Activated CD8-positive, alpha-beta memory T cell treated with anti-CD3 and anti-CD28 coated beads, Interleukin-2, amount 50 U/mL, for 48 hours (primary cell): ENCODE measurements at regions not wholly inside any gene's neighbourhood (a gene's known extent, or its start where the extent isn't known, plus 50 kb on each side); places are given as distances from the start of the nearest gene placed in this dataset.

ENCODE experiments used
- DNase-seq: peaks from one replicate; pipeline ENCODE4 v3.0.0-alpha.2; 2020

- no peak for DNase-seq
Measured at GRCh38 chr16:55248494-55248893, 75.5 kb upstream of the IRX6 start.

DNA sequence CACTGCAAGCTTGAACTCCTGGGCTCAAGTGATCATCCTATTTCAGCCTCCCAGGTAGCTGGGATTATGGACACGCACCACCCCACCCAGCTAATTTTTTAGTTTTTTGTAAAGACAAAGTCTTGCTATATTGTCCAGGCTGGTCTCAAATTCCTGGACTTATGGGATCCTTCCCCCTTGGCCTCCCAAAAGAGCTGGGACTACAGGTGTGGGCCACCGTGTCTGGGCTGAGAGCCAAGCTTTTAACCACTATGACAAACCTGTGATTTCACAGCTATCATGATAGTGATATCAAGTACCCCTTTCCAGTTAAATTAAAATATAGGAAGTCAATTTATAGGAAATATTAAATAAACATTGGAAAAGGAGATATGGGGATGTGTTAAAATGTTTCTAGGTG, 74.6 kb upstream of the IRX6 start:
- DNase-seq: no peak

DNA sequence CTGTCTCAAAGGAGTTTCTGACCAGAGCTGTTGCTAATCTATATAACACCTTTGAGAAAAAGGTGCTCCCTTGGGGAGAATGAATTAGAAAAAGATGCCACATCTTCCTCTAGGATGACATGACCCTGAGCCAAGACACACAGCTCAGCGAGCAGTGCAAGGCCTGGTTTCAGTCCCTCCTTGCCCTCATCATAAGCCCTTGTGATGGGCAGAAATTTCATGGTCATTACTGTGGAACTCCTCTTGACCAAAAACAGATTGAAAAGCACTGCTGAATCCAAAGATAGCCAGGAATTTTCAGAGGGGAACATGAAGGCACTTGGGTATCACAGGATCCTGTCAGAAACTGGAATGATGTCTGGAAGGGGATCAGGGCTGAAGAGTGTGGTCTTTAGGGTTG, 74.1 kb upstream of the IRX6 start:
- DNase-seq: no peak

DNA sequence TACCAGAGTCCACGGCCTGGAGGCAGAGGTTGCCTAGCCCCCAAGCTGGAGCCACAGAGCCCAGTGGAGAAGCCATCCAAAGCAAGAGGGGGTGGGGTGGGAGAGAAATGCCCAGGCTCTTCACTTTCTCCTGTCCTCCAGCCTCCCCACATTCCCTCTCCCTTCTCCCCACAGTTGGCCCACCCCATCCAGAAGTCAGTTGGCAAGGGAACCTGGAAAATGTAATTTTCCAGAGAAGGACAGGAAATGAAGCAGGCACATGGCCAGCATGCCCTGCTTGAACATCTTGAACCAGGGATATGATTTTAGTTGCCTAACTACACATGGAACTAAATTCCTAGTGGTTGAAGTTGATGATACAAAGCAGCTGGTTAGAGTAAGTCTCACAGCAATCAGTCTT, 73.3 kb upstream of the IRX6 start:
- no peak for DNase-seq

DNA sequence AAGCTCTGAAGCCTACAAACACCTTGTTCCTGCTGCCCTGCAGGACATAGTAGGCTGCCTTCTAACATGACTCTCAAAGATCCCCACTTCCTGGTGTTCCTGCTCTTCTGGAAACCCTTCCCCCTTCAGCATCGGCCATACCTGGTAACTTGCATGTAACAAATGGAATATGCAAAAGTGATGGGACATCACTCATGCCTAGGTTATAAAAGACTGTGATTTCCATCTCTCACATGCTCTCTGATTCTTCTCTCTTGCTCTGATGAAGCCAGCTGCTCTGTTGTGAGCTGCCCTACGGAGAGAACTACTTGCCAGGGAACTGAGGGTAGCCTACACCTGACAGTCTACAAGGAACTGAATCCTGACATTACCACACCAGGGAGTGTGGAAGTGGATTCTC, 72.9 kb upstream of the IRX6 start:
- no peak for DNase-seq

GRCh38 chr16:55252577-55252976, 71.4 kb upstream of the IRX6 start:
- DNase-seq: no peak

DNA sequence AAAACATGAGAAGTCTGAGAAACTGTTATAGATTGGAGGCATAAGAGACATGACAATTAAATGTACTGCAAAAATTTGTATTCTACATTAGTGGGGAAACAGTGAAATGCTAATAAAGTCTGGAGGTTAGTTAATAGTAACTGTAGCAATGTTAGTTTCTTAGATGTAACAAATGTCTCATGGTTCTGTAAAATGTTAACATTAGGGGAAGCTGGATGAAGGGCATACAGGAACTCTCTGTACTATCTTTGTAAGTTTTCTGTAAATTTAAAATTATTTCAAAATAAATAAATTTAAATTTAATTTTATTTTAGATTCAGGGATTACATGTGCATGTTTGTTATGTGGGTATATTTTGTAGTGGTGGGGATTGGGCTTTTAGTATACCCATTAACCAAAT, 70.0 kb upstream of the IRX6 start:
- no peak for DNase-seq

DNA sequence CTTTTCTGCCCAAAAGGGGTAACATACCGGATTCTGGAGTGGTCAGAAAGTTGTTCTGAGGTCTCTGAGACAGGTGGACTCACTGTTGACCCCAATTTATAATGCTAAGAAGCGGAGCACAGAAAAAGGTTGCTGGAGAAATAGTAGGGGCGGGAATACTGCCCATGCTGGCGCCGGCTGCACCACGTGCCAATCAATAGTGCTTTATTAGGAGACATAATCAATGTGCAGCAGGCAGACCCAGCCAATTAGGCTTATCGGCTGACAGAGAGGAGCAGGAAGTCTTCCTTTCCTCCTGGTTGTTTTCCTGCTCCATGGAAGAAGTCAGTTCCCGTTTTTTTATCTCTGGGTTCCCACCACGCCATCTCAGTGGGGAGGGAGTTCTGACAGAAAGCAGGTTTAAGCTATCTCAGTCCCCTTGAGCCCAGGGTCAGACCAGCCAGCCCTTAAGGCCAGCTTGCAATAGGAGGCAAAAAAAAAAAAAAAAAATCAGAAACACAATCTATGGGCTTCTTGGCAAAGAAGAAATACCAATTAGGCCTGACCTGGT, 68.2 kb upstream of the IRX6 start:
- DNase-seq: no peak

GRCh38 chr16:55256412-55257016, 67.5 kb upstream of the IRX6 start:
- DNase-seq: no peak

DNA sequence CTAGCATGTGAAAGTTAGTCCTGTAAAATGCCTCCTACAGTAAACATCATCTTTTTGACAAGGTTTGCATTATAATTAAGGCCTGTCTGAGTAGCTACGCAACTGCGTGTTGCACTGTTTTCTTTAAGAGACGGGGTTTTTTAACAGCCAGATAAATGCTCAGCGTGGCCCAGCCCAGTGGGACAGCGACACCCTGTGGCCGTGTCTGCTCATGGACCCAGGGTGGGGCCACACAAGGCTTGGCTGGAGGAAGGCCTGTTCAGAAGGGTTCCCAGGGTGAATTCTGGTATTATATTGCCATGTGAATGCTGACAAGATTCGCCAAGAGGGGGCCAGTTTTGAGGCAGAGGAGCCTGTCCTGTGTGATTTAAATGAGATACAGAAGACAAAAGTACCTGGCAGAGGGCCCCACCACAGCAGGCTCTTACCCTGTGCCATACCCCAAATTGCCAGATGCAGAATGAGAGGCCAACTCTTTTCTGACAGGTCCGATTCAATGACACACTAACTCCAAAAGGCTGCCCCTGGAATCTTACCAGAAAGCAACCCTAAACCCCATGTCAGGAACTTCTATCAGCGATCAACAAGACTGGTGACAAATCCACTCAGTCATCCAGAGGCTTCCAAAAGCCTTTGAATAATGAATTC, 65.9 kb upstream of the IRX6 start:
- DNase-seq: peak; percentile 81

DNA sequence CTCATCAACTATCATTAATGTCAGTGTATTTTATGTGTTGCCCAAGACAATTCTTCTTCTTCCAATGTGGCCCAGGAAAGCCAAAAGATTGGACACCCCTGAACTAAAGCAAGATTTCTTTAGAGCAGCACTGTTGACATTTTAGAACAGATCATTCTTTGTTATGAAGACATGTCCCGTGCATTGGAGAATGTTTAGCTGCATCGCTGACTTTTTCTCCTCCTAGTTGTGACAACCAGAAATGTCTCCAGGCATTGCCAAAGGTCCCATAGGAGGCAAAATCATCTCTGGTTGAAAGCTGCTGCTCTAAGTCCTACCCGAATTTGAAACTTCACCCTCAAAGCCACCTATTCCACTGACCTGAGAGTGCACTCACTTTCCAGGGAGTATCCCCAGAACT, 62.7 kb upstream of the IRX6 start:
- DNase-seq: no peak

GRCh38 chr16:55263271-55264250, 60.4 kb upstream of the IRX6 start:
- no peak for DNase-seq

DNA sequence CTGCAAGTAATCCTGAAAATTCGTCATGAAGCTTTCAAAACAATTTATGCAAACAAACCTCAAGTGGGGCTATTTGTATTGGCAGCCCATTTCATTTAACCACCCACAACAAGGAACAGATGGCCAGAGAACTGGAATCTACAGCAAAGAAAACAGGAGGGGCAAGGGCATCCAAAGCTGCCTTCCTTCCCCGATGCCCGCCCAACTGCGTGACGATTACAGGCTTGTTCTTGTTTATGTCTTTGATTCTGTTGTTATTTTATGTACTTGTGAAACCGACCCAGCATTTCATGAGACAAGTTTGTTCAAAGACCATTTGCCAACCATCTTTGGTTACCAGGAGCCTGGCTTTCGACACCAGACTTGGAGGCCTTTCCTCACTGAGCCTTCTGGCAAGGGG, 59.1 kb upstream of the IRX6 start:
- no peak for DNase-seq

GRCh38 chr16:55265926-55266325, 58.1 kb upstream of the IRX6 start:
- DNase-seq: no peak

GRCh38 chr16:55271945-55272513, 52.0 kb upstream of the IRX6 start:
- DNase-seq: no peak

DNA sequence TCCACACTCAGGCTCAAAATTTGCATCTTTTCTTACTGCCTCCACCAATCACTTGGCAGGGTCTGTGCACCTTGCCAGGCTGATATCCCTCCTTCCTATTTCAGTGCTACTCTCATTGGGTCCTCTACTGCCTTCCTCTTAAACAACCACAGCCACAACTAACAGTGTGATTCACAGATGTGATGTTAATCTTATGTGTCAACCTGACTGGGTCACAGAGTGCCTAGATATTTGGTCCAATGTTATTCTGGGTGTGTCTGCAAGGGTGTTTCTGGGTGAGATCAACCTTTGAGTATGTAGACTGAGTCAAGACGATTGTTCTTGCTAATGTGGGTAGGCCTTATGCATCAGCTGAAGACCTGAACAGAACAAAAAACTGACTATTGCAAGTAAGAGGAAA, 51.3 kb upstream of the IRX6 start:
- no peak for DNase-seq

GRCh38 chr16:55273356-55273755, 50.6 kb upstream of the IRX6 start:
- no peak for DNase-seq

- DNase-seq: no peak
Measured at GRCh38 chr16:55273959-55274358, 50.0 kb upstream of the IRX6 start.
